Spleen (tissue), 11 donors: ENCODE measurements at regions not wholly inside any gene's neighbourhood (a gene's known extent, or its start where the extent isn't known, plus 50 kb on each side); places are given as distances from the start of the nearest gene placed in this dataset.
"Not testable (repeated sequence)": the region's sequence is repeated elsewhere in the genome, so short reads cannot be mapped to it uniquely, and the experiment has no call there.

ENCODE experiments used
- DNase-seq: peaks from one replicate; pipeline ENCODE4 v3.0.0-alpha.2; 2020
- H3K27ac ChIP-seq, 8 donors: fragments of 200-600 bp; sonication (generic) in 7 of 8; 1 replicate in 4 of 8; 2 replicates in 4 of 8; pipeline versions ENCODE4 v1.5.0 to v1.8.0; 2016 to 2021; ENCODE audit warnings: inconsistent platforms in 4 of 8, mild to moderate bottlenecking in 4 of 8, moderate library complexity in 1 of 8
- H3K27me3 ChIP-seq, 7 donors: fragments of 200-600 bp; sonication (generic) in 6 of 7; replicated peaks in 1 of 7; 1 replicate in 4 of 7; 2 replicates in 3 of 7; pipeline versions ENCODE4 v1.5.0 to v1.8.0; 2016 to 2021; ENCODE audit warnings: inconsistent platforms in 3 of 7, mild to moderate bottlenecking in 1 of 7
- H3K36me3 ChIP-seq, 6 donors: fragments of 200-600 bp; sonication (generic) in 5 of 6; 1 replicate in 4 of 6; 2 replicates in 2 of 6; pipeline versions ENCODE4 v1.5.0 to v1.8.0; 2016 to 2021; ENCODE audit warnings: inconsistent platforms in 2 of 6
- H3K4me1 ChIP-seq, 6 donors: fragments of 200-600 bp; sonication (generic) in 5 of 6; 1 replicate in 3 of 6; 2 replicates in 3 of 6; pipeline versions ENCODE4 v1.5.0 to v1.8.0; 2016 to 2021; ENCODE audit warnings: inconsistent platforms in 3 of 6
- H3K4me3 ChIP-seq, 8 donors: fragments of 200-600 bp; sonication (generic) in 7 of 8; 1 replicate in 4 of 8; 2 replicates in 4 of 8; pipeline versions ENCODE4 v1.5.0 to v1.8.0; 2016 to 2021; ENCODE audit warnings: inconsistent platforms in 4 of 8, mild to moderate bottlenecking in 4 of 8, moderate library complexity in 2 of 8
- H3K9me3 ChIP-seq, 8 donors: fragments of 200-600 bp; sonication (generic) in 7 of 8; 1 replicate in 4 of 8; 2 replicates in 4 of 8; pipeline versions ENCODE4 v1.5.0 to v1.8.0; 2016 to 2021; ENCODE audit warnings: inconsistent platforms in 4 of 8
- POLR2A ChIP-seq, 3 donors: fragments of 450-650 bp; IDR thresholded peaks; one replicate each; pipeline ENCODE4 v1.5.1; 2017; ENCODE audit warnings: antibody characterized with exemption in 3 of 3, mild to moderate bottlenecking in 1 of 3
- POLR2AphosphoS5 ChIP-seq, 3 donors: sonication (generic); formaldehyde crosslinking; IDR thresholded peaks; one replicate each; pipeline ENCODE4 v1.5.1; 2017; ENCODE audit warnings: antibody characterized with exemption in 3 of 3
- WGBS, 5 donors: extraction: QIAGEN DNeasy Blood & Tissue Kit in 3 of 5; methylation state at CpG; one replicate each; pipeline versions ENCODE4 v1.1.5 to v1.1.7; 2013 to 2018; 5-methylcytosine and 5-hydroxymethylcytosine counted together
- intact Hi-C: fragments of 100-400 bp; cut with DNase I; formaldehyde crosslinking; loops from one replicate; pipeline ENCODE4 v1.15.0; 2023; ENCODE audit warnings: low total_unique reads
- TF ChIP-seq, protein P1 (sequence below), 11 experiments: fragments of 200-600 bp in 7 of 11; fragments of 450-650 bp in 4 of 11; sonication (generic) in 4 of 11; IDR thresholded peaks in 8 of 11; conservative IDR thresholded peaks in 3 of 11; 1 replicate in 7 of 11; 2 replicates in 4 of 11; pipeline versions ENCODE4 v1.4.0 to v1.8.0; 2016 to 2021; ENCODE audit warnings: antibody characterized with exemption in 11 of 11, inconsistent platforms in 4 of 11, mild to moderate bottlenecking in 1 of 11
- donor health status: healthy with polysubstance abuse.
- donor health status: DM: no; HTN: no; CAD: no; lungs with moderate emphysema.
- donor health status: DM: no; HTN: no; CAD: no.
- donor health status: Bipolar disorder and iron deficiency.
- donor health status: healthy.
- donor health status: DM: no; HTN: no; CAD: no.
- donor health status: DM: yes; HTN: yes; CAD: no.

DNA sequence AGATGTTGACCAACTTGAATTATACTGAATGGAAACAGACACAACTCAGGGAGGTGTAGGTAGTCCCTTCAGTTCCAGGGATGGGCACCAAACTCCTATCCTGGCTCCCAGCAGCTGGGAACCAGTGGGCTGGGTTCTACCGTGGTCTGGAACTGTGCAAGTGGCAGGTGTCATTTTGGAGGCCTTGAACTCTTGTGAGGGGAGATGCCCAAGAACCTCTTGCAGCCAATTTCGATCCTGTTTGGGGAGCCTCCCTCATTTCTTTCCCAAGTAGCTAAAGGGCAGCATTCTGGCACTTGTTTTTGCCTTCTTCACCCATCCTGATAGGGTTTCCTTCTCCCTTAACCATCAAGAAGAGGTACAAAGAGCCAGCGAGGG, 200.2 kb downstream of the ANKRD30B start:
- TF ChIP-seq POLR2AphosphoS5 (IDR thresholded peaks at IDR 0.05), result no peak
- TF ChIP-seq POLR2A (IDR thresholded peaks at IDR 0.05), result no peak
- TF ChIP-seq, protein P1, sequence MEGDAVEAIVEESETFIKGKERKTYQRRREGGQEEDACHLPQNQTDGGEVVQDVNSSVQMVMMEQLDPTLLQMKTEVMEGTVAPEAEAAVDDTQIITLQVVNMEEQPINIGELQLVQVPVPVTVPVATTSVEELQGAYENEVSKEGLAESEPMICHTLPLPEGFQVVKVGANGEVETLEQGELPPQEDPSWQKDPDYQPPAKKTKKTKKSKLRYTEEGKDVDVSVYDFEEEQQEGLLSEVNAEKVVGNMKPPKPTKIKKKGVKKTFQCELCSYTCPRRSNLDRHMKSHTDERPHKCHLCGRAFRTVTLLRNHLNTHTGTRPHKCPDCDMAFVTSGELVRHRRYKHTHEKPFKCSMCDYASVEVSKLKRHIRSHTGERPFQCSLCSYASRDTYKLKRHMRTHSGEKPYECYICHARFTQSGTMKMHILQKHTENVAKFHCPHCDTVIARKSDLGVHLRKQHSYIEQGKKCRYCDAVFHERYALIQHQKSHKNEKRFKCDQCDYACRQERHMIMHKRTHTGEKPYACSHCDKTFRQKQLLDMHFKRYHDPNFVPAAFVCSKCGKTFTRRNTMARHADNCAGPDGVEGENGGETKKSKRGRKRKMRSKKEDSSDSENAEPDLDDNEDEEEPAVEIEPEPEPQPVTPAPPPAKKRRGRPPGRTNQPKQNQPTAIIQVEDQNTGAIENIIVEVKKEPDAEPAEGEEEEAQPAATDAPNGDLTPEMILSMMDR (IDR thresholded peaks at IDR 0.05 in 8 of 11, conservative IDR thresholded peaks at IDR 0.05 in 3 of 11), result no peak
- H3K4me1 ChIP-seq, result no peaks in the 10 kb centered on the region
- H3K36me3 ChIP-seq, result no peaks in the 10 kb centered on the region
- H3K27me3 ChIP-seq, result no peaks in the 10 kb centered on the region
- no peak for DNase-seq
- no peak overlapping the region for H3K27ac ChIP-seq
- no peak overlapping the region for H3K4me3 ChIP-seq
- intact Hi-C loops, result no loop called here
- no peaks in the 10 kb centered on the region for H3K9me3 ChIP-seq
- WGBS, 5 donors, result 32 to 63% (median 48%) methylated on average over 3 of the region's 3 CpGs

DNA sequence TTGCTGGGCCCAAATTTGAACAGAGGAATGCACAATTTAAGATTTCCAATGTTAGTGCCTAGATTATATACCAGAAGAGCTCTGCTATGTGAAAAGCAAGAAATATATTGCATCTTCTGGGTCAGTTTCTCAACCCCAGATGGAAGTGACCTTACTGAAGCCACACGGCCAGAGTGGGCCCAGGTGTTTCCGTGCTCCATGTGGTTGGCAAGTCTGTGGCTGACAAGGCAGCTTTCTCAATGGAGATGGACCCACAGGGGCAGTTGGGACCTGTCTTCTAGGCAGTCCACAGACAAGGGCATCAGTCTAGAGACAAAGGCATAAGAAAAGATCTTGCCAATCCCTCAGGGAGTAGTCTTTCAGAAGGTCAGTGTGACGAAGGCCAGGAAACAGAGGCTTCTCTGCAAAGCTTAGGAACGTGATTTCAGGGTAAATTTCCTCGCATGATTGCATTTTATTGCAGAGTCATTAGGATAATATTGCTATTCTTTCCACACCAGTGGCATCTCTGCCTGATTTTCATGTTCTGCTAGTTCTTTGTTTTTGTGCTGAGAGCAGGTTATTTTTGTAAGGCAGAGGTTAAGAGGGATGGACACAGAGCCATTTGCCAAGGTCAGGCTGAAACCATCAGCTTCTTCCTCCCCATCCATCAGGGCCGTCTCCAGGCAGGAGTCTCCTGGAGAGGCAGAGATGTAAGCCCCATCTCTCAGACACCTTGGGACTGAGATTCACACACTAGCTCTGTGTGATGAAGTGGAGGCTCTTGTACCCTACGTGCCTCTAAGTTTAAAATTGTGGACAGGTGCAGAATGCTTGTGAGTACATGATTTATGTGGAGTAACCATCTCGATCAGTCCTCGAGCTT, 202.1 kb downstream of the ANKRD30B start:
- TF ChIP-seq POLR2AphosphoS5 (IDR thresholded peaks at IDR 0.05) (no peak), POLR2A (IDR thresholded peaks at IDR 0.05) (no peak)
- TF ChIP-seq, protein P1 (IDR thresholded peaks at IDR 0.05 in 8 of 11, conservative IDR thresholded peaks at IDR 0.05 in 3 of 11), result no peak
- no peak for DNase-seq
- Histone ChIP-seq H3K27me3 (no peaks in the 10 kb centered on the region), H3K36me3 (no peaks in the 10 kb centered on the region), H3K4me1 (no peaks in the 10 kb centered on the region), H3K4me3 (no peak overlapping the region), H3K27ac (no peak overlapping the region), H3K9me3 (peaks cover 0 to 11% (median 5%) of the 10 kb centered on the region in 8 donors)
- intact Hi-C loops, result no loop called here
- 55 to 71% (median 65%) methylated on average over 9 of the region's 9 CpGs for WGBS, 5 donors

DNA sequence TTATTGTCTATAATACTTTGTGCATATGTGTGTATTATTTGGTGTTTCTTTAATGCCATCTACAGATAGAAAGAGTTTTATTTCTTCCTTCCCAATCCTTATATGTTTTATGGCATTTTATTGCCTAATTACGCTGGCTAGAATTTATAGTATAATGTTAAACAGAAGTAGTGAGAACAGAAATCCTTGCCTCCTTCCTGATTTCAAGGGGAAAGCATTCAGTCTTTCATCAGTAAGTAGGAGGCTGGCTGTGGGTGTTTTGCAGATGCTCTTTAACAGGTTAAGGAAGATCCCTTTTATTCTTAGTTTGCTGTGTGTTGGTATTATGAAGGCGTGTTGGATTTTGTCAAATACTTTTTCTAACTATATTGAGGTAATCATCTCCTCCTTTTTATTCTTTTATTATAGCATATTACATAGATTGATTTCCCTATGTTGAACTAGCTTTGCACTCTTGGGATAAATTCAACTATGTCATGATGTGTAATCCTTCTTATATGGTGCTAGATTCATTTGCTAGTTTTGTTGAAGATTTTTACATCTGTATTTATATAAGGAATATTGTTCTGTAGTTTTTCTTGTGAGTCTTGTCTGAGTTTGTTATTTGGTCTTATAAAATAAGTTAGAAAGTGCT, 204.6 kb downstream of the ANKRD30B start:
- H3K27me3 ChIP-seq, intact Hi-C loops, H3K36me3 ChIP-seq, H3K4me3 ChIP-seq, DNase-seq, H3K4me1 ChIP-seq, H3K27ac ChIP-seq: not testable (repeated sequence)
- WGBS, 5 donors, result 79 to 97% (median 80%) methylated on average over 2 of the region's 2 CpGs
- peaks cover 2 to 26% (median 16%) of the 10 kb centered on the region in 8 donors for H3K9me3 ChIP-seq

DNA sequence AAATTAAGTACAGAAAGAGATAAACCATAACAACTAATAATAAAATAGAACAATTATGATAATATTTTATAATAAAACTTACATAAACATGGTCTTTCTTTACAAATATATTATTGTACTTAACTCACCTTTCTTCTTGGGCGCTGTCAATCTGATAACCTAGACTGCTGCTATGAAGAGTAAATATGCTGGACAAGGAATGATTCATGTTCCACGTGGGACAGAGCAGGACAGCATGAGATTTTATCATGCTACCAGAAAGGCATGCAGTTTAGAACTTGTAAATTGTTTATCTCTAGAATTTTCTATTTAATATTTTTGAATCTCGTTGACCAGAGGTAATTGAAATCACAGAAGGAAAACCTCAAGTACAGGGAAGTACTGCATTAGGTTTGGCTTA, 210.7 kb downstream of the ANKRD30B start:
- intact Hi-C loops, result no loop called here
- no peaks in the 10 kb centered on the region for H3K36me3 ChIP-seq
- H3K9me3 ChIP-seq, result peaks cover 2 to 26% (median 16%) of the 10 kb centered on the region in 8 donors
- H3K4me3 ChIP-seq, result no peak overlapping the region
- H3K4me1 ChIP-seq, result no peaks in the 10 kb centered on the region
- no peak overlapping the region for H3K27ac ChIP-seq
- no peaks in the 10 kb centered on the region for H3K27me3 ChIP-seq
- no peak for DNase-seq
- 61 to 72% (median 61%) methylated on average over 3 of the region's 3 CpGs for WGBS, 5 donors
- TF ChIP-seq POLR2AphosphoS5 (IDR thresholded peaks at IDR 0.05) (no peak), POLR2A (IDR thresholded peaks at IDR 0.05) (no peak)
- TF ChIP-seq, protein P1 (IDR thresholded peaks at IDR 0.05 in 8 of 11, conservative IDR thresholded peaks at IDR 0.05 in 3 of 11), result no peak
